A549 (cell line): ENCODE measurements at regions not wholly inside any gene's neighbourhood (a gene's known extent, or its start where the extent isn't known, plus 50 kb on each side); places are given as distances from the start of the nearest gene placed in this dataset.

ENCODE experiments used
- ATAC-seq, 2 experiments: fragments of 200-7000 bp in 1 of 2; fragments of >200 bp in 1 of 2; cut with Nextera tagmentation in 1 of 2; cut with Tn5 transposase in 1 of 2; 3 replicates each; pipeline versions ENCODE4 v1.8.0 to v1.9.1; 2018 to 2020; ENCODE audit warnings: mild to moderate bottlenecking in 1 of 2, moderate library complexity in 1 of 2
- CTCF ChIA-PET: fragments of 300-600 bp; sonication (Branson Sonifier 250); formaldehyde crosslinking; extraction: SDS; loops from one replicate; lab custom pipeline; 2021; ENCODE audit warnings: antibody characterized with exemption, inconsistent platforms; lab: Yijun Ruan, JAX
- POLR2A ChIA-PET: fragments of 350-600 bp; formaldehyde crosslinking; extraction: SDS; loops from one replicate; lab custom pipeline; 2021; ENCODE audit warnings: antibody characterized with exemption, inconsistent platforms; lab: Yijun Ruan, JAX
- DNase-seq, 2 experiments: peaks; one replicate each; pipeline versions ENCODE4 v3.0.0 to v3.0.0-alpha.2; 2011 to 2016; ENCODE audit warnings: low read depth in 1 of 2, low spot score in 1 of 2
- FAIRE-seq: peaks from 2 replicates; lab custom pipeline; 2011; peaks lifted over from hg19 to GRCh38; lab: Jason Lieb, UNC
- H3K27ac ChIP-seq, 2 experiments: fragments of >200 bp; sonication (Bioruptor Twin); formaldehyde crosslinking; 3 replicates each; pipeline ENCODE4 v1.5.1; 2016 to 2017
- H3K4me1 ChIP-seq: fragments of >200 bp; sonication (Bioruptor Twin); formaldehyde crosslinking; 3 replicates; pipeline ENCODE4 v1.6.1; 2016
- H3K4me2 ChIP-seq: fragments of >200 bp; sonication (Bioruptor Twin); formaldehyde crosslinking; 3 replicates; pipeline ENCODE4 v1.6.1; 2016
- H3K4me3 ChIP-seq: fragments of >200 bp; sonication (Bioruptor Twin); formaldehyde crosslinking; 3 replicates; pipeline ENCODE4 v1.5.1; 2016
- H3K9me3 ChIP-seq: fragments of >200 bp; sonication (Bioruptor Twin); formaldehyde crosslinking; 3 replicates; pipeline ENCODE4 v1.6.1; 2016
- CHD2 ChIP-seq: fragments of 150-350 bp; IDR thresholded peaks from 2 replicates; pipeline ENCODE4 v1.6.1; 2014; ENCODE audit warnings: low read length; ENCODE audit not compliant: partially characterized antibody
- CHD4 ChIP-seq: fragments of 200-600 bp; sonication (generic); IDR thresholded peaks from 2 replicates; pipeline ENCODE4 v1.6.1; 2016; ENCODE audit warnings: antibody characterized with exemption, mild to moderate bottlenecking, borderline replicate concordance
- EHMT2 ChIP-seq: fragments of 200-600 bp; sonication (generic); IDR thresholded peaks from 2 replicates; pipeline ENCODE4 v1.6.1; 2016; ENCODE audit warnings: antibody characterized with exemption, low read depth, mild to moderate bottlenecking, moderate library complexity
- ELK1 ChIP-seq: fragments of 150-350 bp; IDR thresholded peaks from 2 replicates; pipeline ENCODE4 v1.6.1; 2014; ENCODE audit warnings: low read depth, mild to moderate bottlenecking, low read length
- FOSL2 ChIP-seq, 2 experiments: fragments of 450-650 bp in 1 of 2; fragments of >200 bp in 1 of 2; sonication (Bioruptor Twin) in 1 of 2; formaldehyde crosslinking; IDR thresholded peaks; 2 replicates each; pipeline versions ENCODE4 v1.5.0 to v1.6.1; 2016 to 2020; ENCODE audit warnings: mild to moderate bottlenecking in 1 of 2, moderate library complexity in 1 of 2
- GATA3 ChIP-seq: IDR thresholded peaks from 2 replicates; pipeline ENCODE4 v1.6.1; 2012; ENCODE audit warnings: borderline replicate concordance
- HDAC2 ChIP-seq: fragments of 200-600 bp; sonication (generic); IDR thresholded peaks from 2 replicates; pipeline ENCODE4 v1.6.1; 2016
- HES2 ChIP-seq: fragments of >200 bp; sonication (Bioruptor Twin); formaldehyde crosslinking; IDR thresholded peaks from 2 replicates; pipeline ENCODE4 v1.6.1; 2016
- HMGXB4 ChIP-seq: fragments of 250-450 bp; sonication (Bioruptor Pico); IDR thresholded peaks from 2 replicates; pipeline ENCODE4 v1.5.0; 2021; ENCODE audit warnings: mild to moderate bottlenecking, moderate library complexity, borderline replicate concordance
- HOXA7 ChIP-seq: fragments of 250-450 bp; sonication (Bioruptor Pico); IDR thresholded peaks from 2 replicates; pipeline ENCODE4 v1.5.0; 2020; ENCODE audit warnings: mild to moderate bottlenecking, moderate library complexity
- JUNB ChIP-seq: fragments of >200 bp; sonication (Bioruptor Twin); formaldehyde crosslinking; IDR thresholded peaks from 2 replicates; pipeline ENCODE4 v1.6.1; 2016
- MAFK ChIP-seq: fragments of 450-650 bp; IDR thresholded peaks from 2 replicates; pipeline ENCODE4 v1.6.1; 2014; ENCODE audit not compliant: partially characterized antibody
- MYC ChIP-seq: IDR thresholded peaks from 2 replicates; pipeline ENCODE4 v1.6.1; 2012; ENCODE audit warnings: mild to moderate bottlenecking, inconsistent platforms, low read length, improper control_type of control experiment, borderline replicate concordance
- PBX3 ChIP-seq: IDR thresholded peaks from 2 replicates; pipeline ENCODE4 v1.6.1; 2012
- POLR2A ChIP-seq: IDR thresholded peaks from 2 replicates; pipeline ENCODE4 v1.6.1; 2012; ENCODE audit warnings: mild to moderate bottlenecking, low read length
- POLR2AphosphoS2 ChIP-seq: conservative IDR thresholded peaks from 2 replicates; pipeline ENCODE4 v1.6.1; 2012; ENCODE audit warnings: low read length, improper control_type of control experiment, inconsistent platforms
- RAD21 ChIP-seq, 2 experiments: fragments of >200 bp in 1 of 2; sonication (Bioruptor Twin) in 1 of 2; formaldehyde crosslinking in 1 of 2; IDR thresholded peaks in 1 of 2; conservative IDR thresholded peaks in 1 of 2; 2 replicates in 1 of 2; 3 replicates in 1 of 2; pipeline ENCODE4 v1.6.1; 2012 to 2018; ENCODE audit warnings: inconsistent platforms in 1 of 2
- RCOR1 ChIP-seq: fragments of 150-350 bp; IDR thresholded peaks from 2 replicates; pipeline ENCODE4 v1.6.1; 2014; ENCODE audit warnings: antibody characterized with exemption, low read length, low read depth
- RFX5 ChIP-seq: fragments of 450-650 bp; IDR thresholded peaks from 2 replicates; pipeline ENCODE4 v1.7.1; 2014; ENCODE audit warnings: antibody characterized with exemption, mild to moderate bottlenecking, moderate library complexity
- RNF2 ChIP-seq: fragments of 200-600 bp; sonication (generic); IDR thresholded peaks from 2 replicates; pipeline ENCODE4 v1.6.1; 2016; ENCODE audit warnings: low read depth, mild to moderate bottlenecking, antibody characterized with exemption, moderate library complexity, borderline replicate concordance
- SMC3 ChIP-seq: fragments of >200 bp; sonication (Bioruptor Twin); formaldehyde crosslinking; IDR thresholded peaks from 3 replicates; pipeline ENCODE4 v1.6.1; 2018; ENCODE audit warnings: inconsistent platforms
- ZNF302 ChIP-seq: fragments of 250-450 bp; sonication (Bioruptor Pico); IDR thresholded peaks from 2 replicates; pipeline ENCODE4 v1.9.0; 2021; ENCODE audit warnings: inconsistent platforms, mild to moderate bottlenecking, moderate library complexity
- WGBS: methylation state at CpG from one replicate; pipeline ENCODE4 v1.1.6; 2017; ENCODE audit errors: missing lambda C conversion rate; 5-methylcytosine and 5-hydroxymethylcytosine counted together
- TF ChIP-seq, protein P1 (sequence below): IDR thresholded peaks from 2 replicates; pipeline ENCODE4 v1.6.1; 2012
- TF ChIP-seq, protein P2 (sequence below): fragments of >200 bp; sonication (Bioruptor Twin); formaldehyde crosslinking; IDR thresholded peaks from 3 replicates; pipeline ENCODE4 v1.6.1; 2016

GRCh38 chr13:106246242-106246641 lies 289.2 kb downstream of the EFNB2 start:
- CTCF ChIA-PET: no interaction called here
- Histone ChIP-seq H3K4me2 (no peak overlapping the region), H3K4me1 (no peaks in the 10 kb centered on the region), H3K27ac (no peak overlapping the region), H3K9me3 (no peaks in the 10 kb centered on the region), H3K4me3 (no peak overlapping the region)
- POLR2A ChIA-PET: no interaction called here
- no peak for TF ChIP-seq HOXA7
- TF ChIP-seq HES2: no peak
- no peak for TF ChIP-seq RAD21 (conservative IDR thresholded peaks at IDR 0.05 in 1 of 2, IDR thresholded peaks at IDR 0.05 in 1 of 2)
- TF ChIP-seq EHMT2: no peak
- no peak for TF ChIP-seq POLR2A
- TF ChIP-seq POLR2AphosphoS2: no peak
- TF ChIP-seq RCOR1: no peak
- TF ChIP-seq HDAC2: no peak
- 91% methylated on average over 3 of the region's 3 CpGs for WGBS
- FAIRE-seq (no peak), DNase-seq (no peak), ATAC-seq (no peak)

DNA sequence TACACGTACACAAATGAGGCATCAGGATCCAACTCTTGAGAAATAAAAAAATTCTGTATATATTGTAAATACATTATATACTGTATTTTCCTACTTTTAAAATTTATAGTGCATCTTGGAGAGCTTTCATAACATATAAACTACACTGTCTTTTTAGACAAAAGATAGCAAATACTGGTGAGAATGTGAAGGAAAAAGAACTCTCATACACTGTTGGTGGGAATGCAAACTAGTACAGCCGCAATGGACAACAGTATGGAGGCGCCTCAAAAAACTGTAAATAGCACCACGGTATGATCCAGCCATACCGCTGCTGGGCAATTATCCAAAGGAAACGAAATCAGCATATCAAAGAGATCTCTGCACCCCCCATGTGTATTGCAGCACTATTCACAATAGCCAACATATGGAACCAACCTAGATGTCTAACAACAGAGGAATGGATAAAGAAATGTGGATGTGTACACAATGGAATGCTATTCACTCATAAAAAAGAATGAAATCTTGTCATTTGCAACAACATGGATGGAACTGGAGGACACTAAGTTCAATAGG lies 292.4 kb downstream of the EFNB2 start:
- Histone ChIP-seq H3K4me3 (no peak overlapping the region), H3K4me2 (no peak overlapping the region), H3K27ac (no peak overlapping the region), H3K4me1 (no peaks in the 10 kb centered on the region), H3K9me3 (no peaks in the 10 kb centered on the region)
- ChIA-PET CTCF (no interaction called here), POLR2A (no interaction called here)
- FAIRE-seq (no peak), ATAC-seq (no peak), DNase-seq (no peak)
- TF ChIP-seq FOSL2 (IDR thresholded peaks at IDR 0.05) (no peak), FOSL2 (CRISPR knock-in tag; IDR thresholded peaks at IDR 0.05) (no peak), JUNB (no peak), CHD4 (no peak), ZNF302 (CRISPR knock-in tag) (no peak), SMC3 (no peak), MAFK (no peak), RNF2 (no peak), MYC (no peak)
- TF ChIP-seq, protein P1, sequence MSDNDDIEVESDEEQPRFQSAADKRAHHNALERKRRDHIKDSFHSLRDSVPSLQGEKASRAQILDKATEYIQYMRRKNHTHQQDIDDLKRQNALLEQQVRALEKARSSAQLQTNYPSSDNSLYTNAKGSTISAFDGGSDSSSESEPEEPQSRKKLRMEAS: no peak
- 70% methylated on average over 6 of the region's 6 CpGs for WGBS

- Histone ChIP-seq H3K27ac (no peak overlapping the region), H3K4me2 (no peak overlapping the region), H3K4me3 (no peak overlapping the region), H3K9me3 (no peaks in the 10 kb centered on the region), H3K4me1 (no peaks in the 10 kb centered on the region)
- WGBS: 83% methylated on average over 10 of the region's 10 CpGs
- DNase-seq (no peak), ATAC-seq (no peak), FAIRE-seq (no peak)
- POLR2A ChIA-PET: no interaction called here
- CTCF ChIA-PET: interaction anchor here (1.0 kb wide), 1 partner anchor 158 kb away, joined by 4 read pairs; no protein-coding TSS in a partner anchor
- TF ChIP-seq RAD21 (conservative IDR thresholded peaks at IDR 0.05 in 1 of 2, IDR thresholded peaks at IDR 0.05 in 1 of 2) (no peak), POLR2AphosphoS2 (no peak), ZNF302 (CRISPR knock-in tag) (no peak), MYC (no peak), CHD2 (no peak), ELK1 (no peak), RNF2 (no peak), PBX3 (no peak), HOXA7 (no peak), HMGXB4 (no peak), JUNB (no peak), MAFK (no peak), GATA3 (no peak), RFX5 (no peak)
- TF ChIP-seq, protein P2, sequence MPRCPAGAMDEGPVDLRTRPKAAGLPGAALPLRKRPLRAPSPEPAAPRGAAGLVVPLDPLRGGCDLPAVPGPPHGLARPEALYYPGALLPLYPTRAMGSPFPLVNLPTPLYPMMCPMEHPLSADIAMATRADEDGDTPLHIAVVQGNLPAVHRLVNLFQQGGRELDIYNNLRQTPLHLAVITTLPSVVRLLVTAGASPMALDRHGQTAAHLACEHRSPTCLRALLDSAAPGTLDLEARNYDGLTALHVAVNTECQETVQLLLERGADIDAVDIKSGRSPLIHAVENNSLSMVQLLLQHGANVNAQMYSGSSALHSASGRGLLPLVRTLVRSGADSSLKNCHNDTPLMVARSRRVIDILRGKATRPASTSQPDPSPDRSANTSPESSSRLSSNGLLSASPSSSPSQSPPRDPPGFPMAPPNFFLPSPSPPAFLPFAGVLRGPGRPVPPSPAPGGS: no peak
Measured at GRCh38 chr13:106241974-106242953, 293.2 kb downstream of the EFNB2 start.
